Astrocyte (in vitro differentiated cells and primary cell): ENCODE measurements at regions not wholly inside any gene's neighbourhood (a gene's known extent, or its start where the extent isn't known, plus 50 kb on each side); places are given as distances from the start of the nearest gene placed in this dataset.

Source experiments
- DNase-seq: peaks from one replicate; pipeline ENCODE4 v3.0.0-alpha.2; 2010; ENCODE audit warnings: low read depth
- FAIRE-seq: peaks from 2 replicates; lab custom pipeline; 2011; peaks lifted over from hg19 to GRCh38; lab: Jason Lieb, UNC
- H2AFZ ChIP-seq: 2 replicates; pipeline ENCODE4 v1.6.0; 2012; ENCODE audit warnings: low read depth, low read length, inconsistent platforms
- H3K27ac ChIP-seq: 2 replicates; pipeline ENCODE4 v1.5.1; 2011; ENCODE audit warnings: low read depth, low read length, inconsistent platforms
- H3K27me3 ChIP-seq: 2 replicates; pipeline ENCODE4 v1.6.0; 2011; ENCODE audit warnings: low read length, inconsistent platforms; ENCODE audit not compliant: insufficient read depth
- H3K36me3 ChIP-seq: 2 replicates; pipeline ENCODE4 v1.5.1; 2011; ENCODE audit warnings: low read length, inconsistent platforms; ENCODE audit not compliant: insufficient read depth
- H3K4me1 ChIP-seq: 2 replicates; pipeline ENCODE4 v1.5.1; 2011; ENCODE audit warnings: low read length, inconsistent platforms; ENCODE audit not compliant: insufficient read depth
- H3K4me2 ChIP-seq: 2 replicates; pipeline ENCODE4 v1.6.0; 2012; ENCODE audit warnings: low read length, inconsistent platforms
- H3K4me3 ChIP-seq: 2 replicates; pipeline ENCODE4 v1.5.1; 2011; ENCODE audit warnings: low read depth, mild to moderate bottlenecking, low read length, inconsistent platforms; ENCODE audit not compliant: insufficient read depth
- H3K79me2 ChIP-seq: 2 replicates; pipeline ENCODE4 v1.6.0; 2012; ENCODE audit warnings: mild to moderate bottlenecking, low read length, inconsistent platforms; ENCODE audit not compliant: insufficient read depth
- H3K9ac ChIP-seq: 2 replicates; pipeline ENCODE4 v1.6.0; 2012; ENCODE audit warnings: mild to moderate bottlenecking, low read length, inconsistent platforms
- H3K9me3 ChIP-seq: 2 replicates; pipeline ENCODE4 v1.5.1; 2012; ENCODE audit warnings: low read depth, mild to moderate bottlenecking, low read length, inconsistent platforms; ENCODE audit not compliant: insufficient read depth
- H4K20me1 ChIP-seq: 2 replicates; pipeline ENCODE4 v1.6.0; 2012; ENCODE audit warnings: low read length, inconsistent platforms; ENCODE audit not compliant: insufficient read depth
- H3K27ac Mint-ChIP-seq: one replicate; pipeline ENCODE4 v1.8.0; 2021; ENCODE audit warnings: mild to moderate bottlenecking, mixed read lengths; ENCODE audit not compliant: unreplicated experiment
- H3K27me3 Mint-ChIP-seq: one replicate; pipeline ENCODE4 v1.8.0; 2021; ENCODE audit warnings: low read depth, mixed read lengths; ENCODE audit not compliant: unreplicated experiment
- H3K36me3 Mint-ChIP-seq: one replicate; pipeline ENCODE4 v1.8.0; 2021; ENCODE audit warnings: low read depth, mixed read lengths; ENCODE audit not compliant: unreplicated experiment
- H3K4me1 Mint-ChIP-seq: one replicate; pipeline ENCODE4 v1.8.0; 2021; ENCODE audit warnings: low read depth, mixed read lengths; ENCODE audit not compliant: unreplicated experiment
- H3K4me3 Mint-ChIP-seq: one replicate; pipeline ENCODE4 v1.8.0; 2021; ENCODE audit warnings: mild to moderate bottlenecking, moderate library complexity, mixed read lengths; ENCODE audit not compliant: unreplicated experiment
- H3K9me3 Mint-ChIP-seq: one replicate; pipeline ENCODE4 v1.8.0; 2021; ENCODE audit warnings: mild to moderate bottlenecking, mixed read lengths; ENCODE audit not compliant: unreplicated experiment
- CTCF ChIP-seq: IDR thresholded peaks from 2 replicates; pipeline ENCODE4 v1.5.1; 2011; ENCODE audit warnings: low read depth, mild to moderate bottlenecking, inconsistent platforms, low read length, moderate library complexity; ENCODE audit not compliant: insufficient read depth
- EZH2 ChIP-seq: IDR thresholded peaks from 2 replicates; pipeline ENCODE4 v1.6.1; 2012; ENCODE audit warnings: mild to moderate bottlenecking, low read length, inconsistent platforms; ENCODE audit not compliant: insufficient read depth

GRCh38 chr6:18712595-18712994 is 325.4 kb downstream of the RNF144B start:
- Histone ChIP-seq H3K27me3 (no peaks in the 10 kb centered on the region), H3K27ac (no peak overlapping the region), H4K20me1 (no peaks in the 10 kb centered on the region), H3K4me2 (no peak overlapping the region), H3K9ac (no peak overlapping the region), H3K9me3 (no peaks in the 10 kb centered on the region), H3K79me2 (no peaks in the 10 kb centered on the region), H3K4me3 (no peak overlapping the region), H3K4me1 (no peaks in the 10 kb centered on the region), H2AFZ (no peak overlapping the region), H3K36me3 (no peaks in the 10 kb centered on the region)
- DNase-seq (no peak), FAIRE-seq (no peak)
- H3K9me3 Mint-ChIP-seq: no peaks in the 10 kb centered on the region
- H3K27ac Mint-ChIP-seq: no peak overlapping the region
- no peak overlapping the region for H3K4me3 Mint-ChIP-seq
- H3K27me3 Mint-ChIP-seq: no peaks in the 10 kb centered on the region
- H3K36me3 Mint-ChIP-seq: no peaks in the 10 kb centered on the region
- TF ChIP-seq EZH2 (no peak), CTCF (no peak)
- no peaks in the 10 kb centered on the region for H3K4me1 Mint-ChIP-seq

GRCh38 chr6:18720075-18720474 is 332.9 kb downstream of the RNF144B start:
- DNase-seq (no peak), FAIRE-seq (no peak)
- Histone ChIP-seq H3K27ac (no peak overlapping the region), H3K4me3 (no peak overlapping the region), H3K36me3 (no peaks in the 10 kb centered on the region), H3K4me1 (no peaks in the 10 kb centered on the region), H3K27me3 (no peaks in the 10 kb centered on the region), H3K4me2 (no peak overlapping the region), H4K20me1 (no peaks in the 10 kb centered on the region), H2AFZ (no peak overlapping the region), H3K9me3 (no peaks in the 10 kb centered on the region), H3K9ac (no peak overlapping the region), H3K79me2 (no peaks in the 10 kb centered on the region)
- H3K36me3 Mint-ChIP-seq: no peaks in the 10 kb centered on the region
- no peak overlapping the region for H3K27ac Mint-ChIP-seq
- no peaks in the 10 kb centered on the region for H3K9me3 Mint-ChIP-seq
- no peaks in the 10 kb centered on the region for H3K4me1 Mint-ChIP-seq
- H3K27me3 Mint-ChIP-seq: no peaks in the 10 kb centered on the region
- no peak overlapping the region for H3K4me3 Mint-ChIP-seq
- TF ChIP-seq EZH2 (no peak), CTCF (no peak)

- no peaks in the 10 kb centered on the region for H3K4me1 Mint-ChIP-seq
- H3K4me2 ChIP-seq: no peak overlapping the region
Observed at GRCh38 chr6:18724056-18724455, 336.9 kb downstream of the RNF144B start.

More at GRCh38 chr6:18724056-18724455, 336.9 kb downstream of the RNF144B start:
- Mint-ChIP-seq H3K27me3 (no peaks in the 10 kb centered on the region), H3K4me3 (no peak overlapping the region), H3K36me3 (no peaks in the 10 kb centered on the region), H3K27ac (no peak overlapping the region), H3K9me3 (no peaks in the 10 kb centered on the region)
- H3K4me1 ChIP-seq: no peaks in the 10 kb centered on the region
- no peak overlapping the region for H3K9ac ChIP-seq
- no peak overlapping the region for H2AFZ ChIP-seq
- H3K9me3 ChIP-seq: no peaks in the 10 kb centered on the region
- no peak for TF ChIP-seq CTCF
- no peak for TF ChIP-seq EZH2
- H3K79me2 ChIP-seq: no peaks in the 10 kb centered on the region
- no peak overlapping the region for H3K27ac ChIP-seq
- no peak overlapping the region for H3K4me3 ChIP-seq
- H3K27me3 ChIP-seq: no peaks in the 10 kb centered on the region
- no peaks in the 10 kb centered on the region for H4K20me1 ChIP-seq
- no peaks in the 10 kb centered on the region for H3K36me3 ChIP-seq
- FAIRE-seq: no peak
- no peak for DNase-seq
